CD4-positive, alpha-beta T cell treated with Interferon gamma for 1 hour (primary cell): ENCODE measurements at regions not wholly inside any gene's neighbourhood (a gene's known extent, or its start where the extent isn't known, plus 50 kb on each side); places are given as distances from the start of the nearest gene placed in this dataset.
"Not testable (repeated sequence)": the region's sequence is repeated elsewhere in the genome, so short reads cannot be mapped to it uniquely, and the experiment has no call there.

Experiments used
- DNase-seq: peaks from one replicate; pipeline ENCODE4 v3.0.0-alpha.2; 2020

- DNase-seq = not testable (repeated sequence)
These were observed 269.5 kb downstream of the TCERG1L start for GRCh38 chr10:131042015-131042414.
